NCI-H187 treated with DMSO at 0.1 percent for 48 hours (cell line): ENCODE measurements at regions not wholly inside any gene's neighbourhood (a gene's known extent, or its start where the extent isn't known, plus 50 kb on each side); places are given as distances from the start of the nearest gene placed in this dataset.

Experiments
- DNase-seq: peaks from one replicate; lab custom pipeline; 2025; lab: John Stamatoyannopoulos, UW

DNA sequence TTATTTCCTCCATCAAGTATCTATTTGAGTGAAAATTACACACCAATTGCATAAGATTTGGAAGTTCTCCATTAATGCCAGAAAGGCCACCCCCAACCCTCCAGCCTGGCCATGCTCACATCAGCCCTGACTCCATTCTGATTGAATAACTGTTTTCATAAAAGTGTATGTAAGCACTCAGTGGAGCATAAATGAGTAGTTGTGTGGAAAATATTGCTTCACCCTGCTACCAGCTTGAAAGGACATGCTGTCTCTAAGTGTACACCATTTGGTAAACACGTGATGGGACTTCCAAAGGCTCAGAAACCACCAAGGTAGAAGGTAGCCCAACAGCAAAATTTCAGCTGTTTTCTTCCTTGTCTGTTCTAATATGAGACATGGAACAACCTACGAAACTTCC, 393.8 kb downstream of the ZNF385D start:
- DNase-seq = no peak

DNA sequence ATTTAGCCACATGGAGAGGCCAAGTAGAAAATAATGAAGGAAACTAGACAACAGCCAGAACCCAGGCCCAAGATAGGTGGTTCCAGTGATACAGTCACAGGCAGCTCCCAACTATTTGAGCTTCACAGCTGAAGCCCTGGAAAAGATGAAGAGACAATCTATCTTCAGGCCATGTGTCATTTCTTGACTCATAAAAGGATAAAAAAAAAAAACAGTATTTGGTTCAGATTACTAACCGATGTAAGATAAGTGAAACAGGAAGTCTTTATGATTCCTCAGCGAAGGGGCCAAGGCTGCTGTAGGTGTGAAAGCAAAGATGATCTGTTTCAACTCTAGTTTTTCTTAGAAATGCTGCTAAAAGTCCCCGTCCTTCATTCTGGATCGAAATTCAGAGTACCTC, 394.6 kb downstream of the ZNF385D start:
- no peak for DNase-seq

DNA sequence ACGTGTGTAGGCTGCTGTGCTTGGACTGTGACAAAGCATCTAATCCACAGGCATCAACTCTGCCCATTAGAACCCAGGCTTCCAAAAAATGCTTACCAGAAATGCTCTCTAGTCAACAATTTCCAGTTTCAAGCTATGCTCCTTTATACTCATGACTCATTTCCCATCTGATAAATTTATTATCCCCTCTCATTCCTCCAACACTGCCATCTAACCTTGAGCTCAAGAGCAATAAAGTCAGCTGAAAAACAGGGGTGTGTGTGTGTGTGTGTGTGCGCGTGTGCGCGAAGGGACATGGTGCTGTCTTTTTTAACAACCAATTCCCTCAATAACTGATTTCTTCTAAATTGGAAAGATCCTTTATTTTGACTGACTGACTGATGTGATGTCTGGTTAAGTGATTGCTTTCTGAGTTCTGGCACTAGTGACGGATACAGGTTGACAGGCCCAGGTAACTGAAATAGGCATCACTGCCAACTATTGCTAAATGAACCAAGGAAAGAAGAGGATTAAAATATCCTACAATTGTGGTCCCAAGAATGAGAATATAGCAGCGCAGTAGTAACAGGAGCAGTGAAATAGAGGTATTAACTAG, 405.5 kb downstream of the ZNF385D start:
- DNase-seq = no peak

DNA sequence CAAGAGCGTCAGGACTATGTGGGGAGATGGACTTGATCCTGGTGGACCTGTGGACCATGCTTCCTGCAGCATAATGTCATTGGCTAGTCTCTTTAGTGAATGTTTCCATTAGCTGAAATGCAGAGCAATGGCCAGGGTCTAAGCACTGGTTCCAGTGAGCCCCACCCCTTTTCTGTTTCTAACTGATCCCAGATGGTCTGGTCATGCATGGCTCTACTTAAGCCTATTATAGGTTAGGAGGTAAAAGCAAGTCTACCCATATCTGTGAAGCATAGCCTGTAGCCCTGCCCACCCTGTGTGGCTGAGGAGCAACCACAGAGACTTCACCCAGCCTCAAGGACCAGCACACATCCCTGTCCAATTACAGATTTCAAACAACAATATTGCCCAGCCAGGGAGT, 419.2 kb downstream of the ZNF385D start:
- no peak for DNase-seq

DNA sequence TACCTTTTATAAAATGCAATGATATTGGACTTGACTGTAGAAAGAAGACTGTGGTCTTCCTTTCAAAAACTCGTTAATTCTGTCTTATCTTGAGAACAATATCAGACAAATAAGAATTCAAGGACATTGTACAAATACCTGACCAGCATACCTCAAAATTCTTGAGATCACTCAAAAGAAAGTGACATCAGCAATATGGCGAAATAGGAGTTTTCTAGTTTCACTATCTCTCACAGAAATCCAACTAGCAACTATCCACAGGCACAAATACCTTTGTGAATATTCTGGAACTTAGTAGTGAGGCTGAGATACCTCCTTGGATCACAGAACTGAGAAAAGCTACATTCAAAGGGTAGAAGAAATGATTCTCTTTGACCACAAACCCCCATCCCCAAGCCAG, 419.7 kb downstream of the ZNF385D start:
- DNase-seq = no peak

DNA sequence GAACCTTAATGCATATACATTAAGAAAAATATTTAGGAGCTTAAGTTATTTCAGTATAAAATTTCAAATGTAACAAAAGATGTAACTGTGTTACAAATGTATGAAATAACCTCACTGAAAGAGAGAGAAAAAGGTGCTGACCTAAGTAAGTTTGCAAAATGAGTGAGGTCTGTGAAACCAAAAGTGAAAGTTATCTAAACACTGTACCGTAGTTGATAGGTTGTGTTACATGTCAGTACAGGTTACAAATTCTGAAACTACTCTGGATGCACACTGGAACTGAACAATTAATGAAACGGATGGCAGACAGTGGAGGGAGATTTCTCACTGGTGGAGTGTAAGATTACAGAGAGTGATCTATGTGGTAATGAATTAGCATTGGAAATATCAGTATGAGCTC, 420.7 kb downstream of the ZNF385D start:
- no peak for DNase-seq

DNA sequence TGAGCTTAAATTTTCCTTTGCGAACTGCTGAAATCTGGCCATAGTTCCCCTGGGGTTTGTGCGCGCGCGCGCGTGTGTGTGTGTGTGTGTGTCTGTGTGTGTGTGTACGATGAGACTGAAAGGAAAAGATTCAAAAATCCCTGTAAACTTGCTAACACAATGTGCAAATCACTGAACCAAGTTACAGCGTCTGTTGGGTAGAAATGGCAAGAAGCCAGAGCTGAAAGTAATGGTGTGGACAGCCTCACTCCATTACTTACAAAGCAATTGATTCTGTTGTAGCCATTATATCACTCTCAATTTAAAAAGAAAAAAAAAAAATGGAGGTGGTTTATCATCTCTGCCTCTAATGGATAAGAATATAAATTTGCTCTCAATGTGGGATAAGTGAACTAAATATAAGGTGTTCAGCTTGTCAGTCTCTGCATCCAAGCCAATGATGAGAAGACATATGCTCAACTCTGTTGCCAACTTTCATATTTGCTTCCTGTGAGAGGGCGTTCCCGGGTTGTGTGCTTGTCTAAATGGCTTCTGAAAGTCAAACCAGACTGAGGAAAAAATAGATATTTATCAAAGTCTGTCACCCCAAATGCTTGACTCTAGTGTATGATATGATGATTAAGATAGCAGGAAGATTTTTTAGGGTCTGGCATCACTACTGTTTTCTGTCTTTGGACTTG, 422.2 kb downstream of the ZNF385D start:
- no peak for DNase-seq

DNA sequence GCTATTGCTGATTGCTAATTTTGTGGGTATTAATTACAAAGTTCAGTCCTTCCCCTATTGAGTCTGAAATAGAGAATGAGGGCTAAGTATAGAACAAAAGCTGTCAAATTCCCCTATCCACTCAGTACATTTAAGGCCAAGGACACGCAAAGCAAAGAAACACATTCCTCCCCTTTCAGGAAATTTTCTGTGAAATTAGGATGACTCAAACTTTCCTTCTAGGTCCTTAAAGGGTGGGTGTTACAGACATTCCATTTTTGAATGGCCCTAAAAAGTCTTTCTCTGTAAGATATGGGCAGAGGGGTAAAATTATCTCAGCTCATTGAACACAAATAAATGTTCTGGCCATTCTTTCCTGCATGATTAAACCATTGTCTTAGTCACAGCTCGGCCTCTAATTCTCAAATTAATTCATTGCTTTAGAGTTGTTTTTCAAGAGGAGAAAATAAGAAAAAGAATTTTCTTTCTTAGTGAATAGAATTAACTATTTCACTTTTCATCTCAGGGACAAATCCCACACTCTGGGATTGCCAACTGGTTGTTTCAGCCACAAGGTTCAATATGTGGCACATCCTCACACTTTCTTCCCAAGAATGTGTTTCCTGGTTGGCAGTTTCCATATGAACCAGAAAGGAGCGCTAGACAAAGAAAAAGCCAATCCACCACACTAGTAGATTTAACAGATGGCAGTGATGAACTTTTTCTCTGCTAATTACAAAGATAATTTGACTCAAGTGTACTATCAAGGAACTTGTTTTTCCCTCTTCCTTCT, 424.1 kb downstream of the ZNF385D start:
- DNase-seq = no peak

DNA sequence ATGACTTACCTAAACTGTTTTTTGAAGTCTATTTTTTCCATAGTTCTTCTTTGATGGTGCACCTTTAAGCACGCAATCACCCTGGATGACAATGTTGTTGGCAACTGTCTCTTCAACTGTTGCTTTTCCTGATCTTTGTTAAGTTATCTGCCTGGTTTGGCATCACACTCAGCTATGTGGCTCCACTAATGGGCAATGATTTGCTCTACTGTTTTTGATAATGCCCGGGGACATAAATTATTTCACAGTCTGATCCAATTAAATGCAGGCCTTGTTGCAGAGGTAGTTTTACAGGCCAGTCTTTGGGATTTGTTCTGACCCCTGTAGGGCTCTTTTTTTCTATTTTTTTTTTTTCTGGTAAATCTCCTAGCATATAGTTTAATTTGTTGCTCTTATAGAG, 436.3 kb downstream of the ZNF385D start:
- no peak for DNase-seq

DNA sequence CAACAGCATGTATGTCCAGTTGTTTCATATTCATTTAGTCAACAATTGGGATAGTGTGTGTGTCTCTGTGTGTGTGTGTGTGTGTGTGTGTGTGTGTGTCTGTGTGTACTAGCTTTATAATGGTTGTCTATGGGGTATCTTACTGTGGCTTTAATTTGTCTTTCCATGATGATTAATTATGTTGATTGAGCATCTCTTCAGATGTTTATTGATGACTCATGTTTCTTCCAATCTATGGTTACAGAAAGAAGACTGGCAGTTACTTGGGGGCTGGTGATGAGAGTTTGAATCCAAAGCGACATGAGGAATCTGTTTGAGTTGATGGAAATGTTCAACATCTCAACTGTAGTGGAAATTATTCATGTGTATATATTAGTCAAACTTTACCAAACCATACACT, 440.1 kb downstream of the ZNF385D start:
- no peak for DNase-seq

DNA sequence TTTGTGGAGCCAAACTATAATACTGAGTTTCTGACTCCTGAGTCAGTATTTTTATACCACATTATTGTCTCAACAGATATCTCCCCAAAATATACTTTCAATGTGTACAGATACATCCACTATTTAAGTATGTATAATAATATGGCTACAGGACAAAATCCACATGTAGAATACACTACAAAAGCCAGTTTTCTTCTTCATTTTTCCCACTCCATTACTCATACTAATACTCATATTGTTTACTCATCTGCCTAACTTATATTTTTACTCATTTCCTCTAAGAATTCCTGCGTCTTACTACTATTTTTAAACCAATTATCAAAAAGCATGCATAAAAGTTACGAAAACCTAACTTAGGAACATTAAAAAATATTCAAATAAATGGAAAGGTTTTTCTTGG, 440.8 kb downstream of the ZNF385D start:
- no peak for DNase-seq

DNA sequence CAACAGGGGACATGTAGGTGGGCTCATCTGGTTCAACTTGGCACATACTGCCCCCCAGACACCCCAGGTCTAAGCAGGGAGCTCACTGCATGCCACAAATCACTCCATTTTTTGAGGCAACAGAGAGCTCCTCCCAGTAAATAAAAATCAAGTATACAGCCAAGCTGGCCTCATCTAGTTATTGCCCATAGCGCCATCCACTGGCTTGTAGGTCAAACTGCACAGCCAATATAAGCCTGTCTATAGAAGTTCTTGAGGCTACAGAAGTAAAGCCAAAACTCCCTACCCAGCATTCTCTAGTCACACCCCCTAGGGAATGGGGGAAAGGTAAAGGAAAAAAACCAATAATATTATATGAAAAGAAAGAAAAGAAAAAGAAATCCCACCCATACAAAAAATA, 453.7 kb downstream of the ZNF385D start:
- DNase-seq = no peak

DNA sequence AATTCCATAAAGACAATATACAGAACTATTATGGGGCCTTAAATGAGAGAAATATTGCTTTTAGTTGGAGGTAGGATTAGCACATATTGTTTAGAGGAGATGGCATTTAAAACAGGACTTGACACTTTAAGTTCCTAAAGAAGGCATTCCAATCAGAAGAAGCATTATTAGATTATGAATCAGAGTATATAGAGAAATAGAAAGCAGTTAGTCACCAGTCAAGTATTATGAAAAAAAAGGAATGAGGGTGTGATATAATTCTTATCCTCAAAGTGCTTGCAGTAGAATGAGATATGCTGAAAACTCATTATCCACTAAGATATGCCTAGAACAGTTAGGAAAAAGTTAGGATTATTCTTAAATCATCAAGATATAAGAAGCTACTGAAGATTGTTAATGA, 456.2 kb downstream of the ZNF385D start:
- no peak for DNase-seq

DNA sequence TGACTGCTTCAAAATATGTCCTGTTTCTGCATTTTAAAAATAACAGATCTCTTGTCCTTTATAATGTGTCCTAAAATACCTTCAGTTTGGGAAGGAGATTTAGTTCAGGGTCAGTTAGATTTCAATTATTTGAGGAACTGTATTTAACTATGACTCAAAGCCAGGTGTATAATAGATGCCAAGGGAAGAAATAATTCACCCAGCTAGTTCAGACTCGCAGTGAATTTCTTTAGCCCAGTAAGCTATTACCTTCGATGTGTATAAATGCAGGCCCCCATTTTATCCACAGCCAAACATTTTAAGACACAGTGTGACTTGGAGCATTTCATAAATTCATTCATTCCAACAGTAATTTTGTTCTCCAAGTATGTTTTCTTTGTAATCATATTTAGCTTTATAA, 458.0 kb downstream of the ZNF385D start:
- DNase-seq = no peak

DNA sequence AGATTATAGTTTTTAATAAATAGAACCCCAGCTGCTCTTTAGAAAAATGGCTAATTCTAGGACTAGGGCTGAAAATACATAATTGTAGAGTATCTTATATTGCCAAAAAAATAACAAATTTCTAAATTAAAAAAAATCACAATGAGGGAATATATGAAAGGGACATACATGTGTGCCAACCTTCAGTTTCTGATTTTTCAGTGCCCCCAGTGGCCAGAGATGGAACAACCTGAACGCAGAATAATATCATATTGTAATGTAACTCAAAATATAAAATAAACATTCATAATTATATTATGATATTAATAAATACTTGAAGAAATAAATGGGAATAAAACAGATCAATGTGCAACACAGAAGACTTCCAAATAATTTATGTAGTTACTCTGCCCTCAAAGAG, 460.5 kb downstream of the ZNF385D start:
- DNase-seq = no peak

DNA sequence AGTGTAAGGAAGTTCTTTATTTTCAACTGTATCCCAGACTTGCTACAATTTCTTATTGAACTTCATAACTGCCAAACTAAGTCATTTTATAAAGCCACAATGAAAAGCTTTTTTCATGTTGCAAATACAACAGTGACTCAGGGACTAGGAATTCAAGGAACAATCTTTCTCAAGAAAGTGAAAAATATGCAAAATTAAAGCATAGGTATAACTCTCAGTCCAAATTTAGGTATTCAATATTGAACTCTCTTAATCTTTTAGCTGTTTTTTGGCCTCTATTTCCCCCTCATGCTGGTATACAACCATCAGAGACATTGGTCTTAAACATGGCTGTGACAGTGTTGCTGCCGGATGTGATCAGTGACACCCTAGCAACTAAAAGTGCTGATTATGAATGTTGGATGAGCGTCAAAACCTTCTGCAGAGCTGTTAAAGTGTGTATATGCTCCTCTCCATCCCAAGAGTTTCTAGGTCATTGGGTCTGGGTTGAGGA, 476.9 kb downstream of the ZNF385D start:
- no peak for DNase-seq

DNA sequence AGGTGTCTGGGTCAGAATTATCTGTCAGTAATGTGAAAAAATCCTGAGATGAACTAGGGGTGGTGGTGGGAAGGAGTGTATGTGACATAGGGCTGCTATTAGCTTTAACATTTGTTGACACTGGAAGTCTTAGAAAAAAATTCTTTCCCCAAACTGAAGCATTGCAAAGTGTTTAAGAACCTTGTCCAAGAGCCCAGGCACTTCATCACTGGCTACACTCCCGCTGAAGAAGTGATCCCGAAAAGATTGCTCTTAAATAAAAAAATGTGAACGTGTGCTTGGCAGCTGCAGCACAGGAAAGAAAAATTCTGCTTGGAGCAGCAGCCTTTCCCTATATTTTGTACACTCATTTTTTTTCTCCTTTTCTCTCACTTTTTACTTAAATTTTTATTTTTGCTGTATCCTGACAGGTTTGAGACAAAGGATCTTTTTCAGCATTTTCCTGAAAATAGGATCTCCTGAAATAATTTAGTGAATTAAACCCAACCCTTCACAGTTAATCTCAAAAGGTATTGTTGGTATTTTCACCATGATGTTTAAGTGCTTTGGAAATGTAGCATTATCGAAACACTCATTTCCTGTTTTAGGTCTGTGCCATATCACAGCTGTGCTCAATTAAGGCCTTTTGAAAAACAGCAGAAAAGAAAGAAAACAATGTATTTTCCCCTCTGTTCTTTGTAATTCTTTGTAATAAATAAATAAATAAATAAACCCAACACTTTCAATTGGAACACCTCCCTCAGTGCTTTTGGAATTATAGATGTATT, 477.6 kb downstream of the ZNF385D start:
- DNase-seq = no peak

DNA sequence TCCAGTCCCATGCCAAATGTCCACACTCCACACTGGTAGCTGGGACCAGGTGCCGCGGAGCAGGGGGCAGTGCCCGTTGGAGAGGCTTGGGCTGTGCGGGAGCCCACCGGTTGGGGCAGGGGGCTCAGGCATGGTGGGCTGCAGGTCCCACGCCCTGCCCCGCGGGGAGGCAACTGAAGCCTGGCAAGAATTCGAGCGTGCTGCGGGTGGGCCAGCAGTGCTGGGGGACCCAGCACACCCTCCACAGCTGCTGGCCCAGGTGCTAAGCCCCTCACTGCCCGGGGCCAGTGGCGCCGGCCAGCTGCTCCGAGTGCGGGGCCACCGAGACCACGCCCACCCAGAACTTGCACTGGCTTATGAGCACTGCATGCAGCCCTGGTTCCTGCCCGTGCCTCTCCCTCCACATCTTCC, 479.4 kb downstream of the ZNF385D start:
- no peak for DNase-seq

DNA sequence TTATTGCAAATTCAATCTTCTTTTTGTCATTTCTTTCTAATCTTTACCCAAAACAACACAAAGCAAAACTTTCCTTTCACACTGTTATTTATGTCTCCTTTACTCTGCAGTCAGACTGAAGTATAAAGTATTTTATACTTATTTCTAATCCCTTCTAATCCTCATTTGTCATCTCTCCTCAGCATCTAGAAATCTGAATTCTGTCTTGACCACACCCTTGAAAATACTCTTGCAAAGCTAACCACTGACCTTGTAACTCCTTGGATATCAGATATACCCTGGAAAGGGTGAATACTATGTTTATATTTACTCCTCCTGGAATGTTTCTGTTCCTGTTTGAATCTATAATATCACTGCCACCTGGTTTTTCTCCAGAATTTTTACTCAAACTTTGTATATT, 481.1 kb downstream of the ZNF385D start:
- no peak for DNase-seq

DNA sequence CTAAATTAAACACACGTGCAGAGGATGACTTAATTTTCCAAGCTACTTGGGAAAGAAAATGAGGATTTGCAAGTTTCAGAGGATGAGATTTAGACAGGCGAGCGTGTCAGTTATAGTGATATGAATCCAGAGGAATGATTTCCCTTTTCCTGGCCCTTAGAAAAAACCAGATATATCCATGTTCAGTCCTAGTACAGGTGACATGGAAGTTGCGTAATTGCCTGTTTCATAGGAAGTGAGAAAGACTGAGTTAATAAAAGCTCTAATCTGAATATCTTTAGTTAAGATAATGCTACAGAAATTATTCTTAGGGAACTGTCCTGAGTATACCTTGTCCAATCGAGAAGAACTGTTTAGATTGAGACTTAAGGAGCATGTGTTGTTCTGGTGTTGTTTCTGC, 490.5 kb downstream of the ZNF385D start:
- no peak for DNase-seq

DNA sequence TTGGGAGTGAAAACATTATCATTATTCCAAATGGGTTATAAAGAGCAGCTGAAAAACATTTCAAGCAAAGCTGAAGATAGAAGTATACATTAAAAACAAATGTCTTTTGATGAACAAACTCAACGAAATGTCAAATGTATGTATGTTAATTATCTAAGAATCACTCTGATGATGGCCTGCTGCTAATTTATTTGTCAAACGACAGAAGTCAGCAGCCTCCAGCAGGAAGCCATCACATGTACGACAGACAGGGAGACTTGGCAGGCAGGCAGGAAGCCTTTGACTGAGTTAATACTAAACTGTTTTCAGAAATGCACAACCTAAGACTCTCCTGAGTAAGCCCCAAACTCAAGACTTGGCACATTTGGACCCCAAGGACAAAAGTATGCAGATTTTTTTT, 491.1 kb downstream of the ZNF385D start:
- no peak for DNase-seq

DNA sequence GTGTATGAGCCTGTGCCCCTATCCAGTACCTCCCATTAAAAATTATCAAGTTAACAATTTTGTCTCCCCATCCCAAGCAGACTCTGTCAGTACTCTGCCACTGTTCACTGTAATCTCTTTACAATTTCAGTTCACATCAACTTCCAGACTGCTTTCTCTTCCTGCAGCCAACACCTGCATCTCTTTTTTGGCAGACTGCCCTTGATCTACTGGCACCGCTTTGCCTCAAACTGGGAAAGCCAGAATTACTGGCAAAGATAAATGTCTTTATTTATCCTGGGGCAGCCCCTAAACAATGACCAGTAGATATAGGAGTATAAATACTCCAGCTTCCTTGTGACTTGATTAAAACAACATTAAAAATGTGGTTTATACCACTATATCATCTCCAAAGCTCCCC, 494.1 kb downstream of the ZNF385D start:
- DNase-seq = no peak

DNA sequence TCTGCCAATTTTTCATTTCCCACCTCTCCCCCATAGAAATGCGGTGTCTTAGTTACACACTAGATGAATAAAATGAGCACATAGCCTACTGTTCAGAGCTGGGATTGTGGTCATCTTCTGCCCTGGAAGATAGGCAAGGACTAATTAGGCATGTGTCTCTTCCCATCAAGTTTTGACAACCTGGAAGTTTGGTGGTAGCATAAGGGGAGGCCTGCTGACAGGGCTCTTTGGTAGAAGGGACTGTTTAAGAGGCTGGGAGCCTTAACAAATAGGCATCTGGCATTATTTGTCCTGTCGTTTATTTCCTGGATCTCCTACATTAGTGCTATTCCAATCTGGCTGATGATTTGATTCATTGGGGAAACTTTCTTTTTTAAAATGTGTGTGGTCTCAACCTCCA, 512.3 kb downstream of the ZNF385D start:
- no peak for DNase-seq
